ENCODE measurements at regions not wholly inside any gene's neighbourhood (a gene's known extent, or its start where the extent isn't known, plus 50 kb on each side); places are given as distances from the start of the nearest gene placed in this dataset.

DNA sequence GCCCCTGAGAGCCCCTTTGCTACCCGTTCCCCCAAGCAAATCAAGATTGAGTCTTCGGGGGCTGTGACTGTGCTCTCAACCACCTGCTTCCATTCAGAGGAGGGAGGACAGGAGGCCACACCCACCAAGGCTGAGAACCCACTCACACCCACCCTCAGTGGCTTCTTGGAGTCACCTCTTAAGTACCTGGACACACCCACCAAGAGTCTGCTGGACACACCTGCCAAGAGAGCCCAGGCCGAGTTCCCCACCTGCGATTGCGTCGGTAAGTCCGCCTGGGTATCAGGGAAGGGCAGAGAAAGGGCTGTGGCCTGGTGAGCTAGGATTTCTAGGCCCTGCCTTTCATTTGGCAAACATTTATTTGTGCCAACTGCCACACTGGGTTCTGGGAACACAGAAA, 63.4 kb downstream of the TET3 start (continued):
- TF ChIP-seq, protein P1, sequence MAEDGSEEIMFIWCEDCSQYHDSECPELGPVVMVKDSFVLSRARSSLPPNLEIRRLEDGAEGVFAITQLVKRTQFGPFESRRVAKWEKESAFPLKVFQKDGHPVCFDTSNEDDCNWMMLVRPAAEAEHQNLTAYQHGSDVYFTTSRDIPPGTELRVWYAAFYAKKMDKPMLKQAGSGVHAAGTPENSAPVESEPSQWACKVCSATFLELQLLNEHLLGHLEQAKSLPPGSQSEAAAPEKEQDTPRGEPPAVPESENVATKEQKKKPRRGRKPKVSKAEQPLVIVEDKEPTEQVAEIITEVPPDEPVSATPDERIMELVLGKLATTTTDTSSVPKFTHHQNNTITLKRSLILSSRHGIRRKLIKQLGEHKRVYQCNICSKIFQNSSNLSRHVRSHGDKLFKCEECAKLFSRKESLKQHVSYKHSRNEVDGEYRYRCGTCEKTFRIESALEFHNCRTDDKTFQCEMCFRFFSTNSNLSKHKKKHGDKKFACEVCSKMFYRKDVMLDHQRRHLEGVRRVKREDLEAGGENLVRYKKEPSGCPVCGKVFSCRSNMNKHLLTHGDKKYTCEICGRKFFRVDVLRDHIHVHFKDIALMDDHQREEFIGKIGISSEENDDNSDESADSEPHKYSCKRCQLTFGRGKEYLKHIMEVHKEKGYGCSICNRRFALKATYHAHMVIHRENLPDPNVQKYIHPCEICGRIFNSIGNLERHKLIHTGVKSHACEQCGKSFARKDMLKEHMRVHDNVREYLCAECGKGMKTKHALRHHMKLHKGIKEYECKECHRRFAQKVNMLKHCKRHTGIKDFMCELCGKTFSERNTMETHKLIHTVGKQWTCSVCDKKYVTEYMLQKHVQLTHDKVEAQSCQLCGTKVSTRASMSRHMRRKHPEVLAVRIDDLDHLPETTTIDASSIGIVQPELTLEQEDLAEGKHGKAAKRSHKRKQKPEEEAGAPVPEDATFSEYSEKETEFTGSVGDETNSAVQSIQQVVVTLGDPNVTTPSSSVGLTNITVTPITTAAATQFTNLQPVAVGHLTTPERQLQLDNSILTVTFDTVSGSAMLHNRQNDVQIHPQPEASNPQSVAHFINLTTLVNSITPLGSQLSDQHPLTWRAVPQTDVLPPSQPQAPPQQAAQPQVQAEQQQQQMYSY (CRISPR knock-in tag; IDR thresholded peaks at IDR 0.05): no peak
- TF ChIP-seq, protein P2, sequence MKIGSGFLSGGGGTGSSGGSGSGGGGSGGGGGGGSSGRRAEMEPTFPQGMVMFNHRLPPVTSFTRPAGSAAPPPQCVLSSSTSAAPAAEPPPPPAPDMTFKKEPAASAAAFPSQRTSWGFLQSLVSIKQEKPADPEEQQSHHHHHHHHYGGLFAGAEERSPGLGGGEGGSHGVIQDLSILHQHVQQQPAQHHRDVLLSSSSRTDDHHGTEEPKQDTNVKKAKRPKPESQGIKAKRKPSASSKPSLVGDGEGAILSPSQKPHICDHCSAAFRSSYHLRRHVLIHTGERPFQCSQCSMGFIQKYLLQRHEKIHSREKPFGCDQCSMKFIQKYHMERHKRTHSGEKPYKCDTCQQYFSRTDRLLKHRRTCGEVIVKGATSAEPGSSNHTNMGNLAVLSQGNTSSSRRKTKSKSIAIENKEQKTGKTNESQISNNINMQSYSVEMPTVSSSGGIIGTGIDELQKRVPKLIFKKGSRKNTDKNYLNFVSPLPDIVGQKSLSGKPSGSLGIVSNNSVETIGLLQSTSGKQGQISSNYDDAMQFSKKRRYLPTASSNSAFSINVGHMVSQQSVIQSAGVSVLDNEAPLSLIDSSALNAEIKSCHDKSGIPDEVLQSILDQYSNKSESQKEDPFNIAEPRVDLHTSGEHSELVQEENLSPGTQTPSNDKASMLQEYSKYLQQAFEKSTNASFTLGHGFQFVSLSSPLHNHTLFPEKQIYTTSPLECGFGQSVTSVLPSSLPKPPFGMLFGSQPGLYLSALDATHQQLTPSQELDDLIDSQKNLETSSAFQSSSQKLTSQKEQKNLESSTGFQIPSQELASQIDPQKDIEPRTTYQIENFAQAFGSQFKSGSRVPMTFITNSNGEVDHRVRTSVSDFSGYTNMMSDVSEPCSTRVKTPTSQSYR (CRISPR knock-in tag; IDR thresholded peaks at IDR 0.05): no peak

DNA sequence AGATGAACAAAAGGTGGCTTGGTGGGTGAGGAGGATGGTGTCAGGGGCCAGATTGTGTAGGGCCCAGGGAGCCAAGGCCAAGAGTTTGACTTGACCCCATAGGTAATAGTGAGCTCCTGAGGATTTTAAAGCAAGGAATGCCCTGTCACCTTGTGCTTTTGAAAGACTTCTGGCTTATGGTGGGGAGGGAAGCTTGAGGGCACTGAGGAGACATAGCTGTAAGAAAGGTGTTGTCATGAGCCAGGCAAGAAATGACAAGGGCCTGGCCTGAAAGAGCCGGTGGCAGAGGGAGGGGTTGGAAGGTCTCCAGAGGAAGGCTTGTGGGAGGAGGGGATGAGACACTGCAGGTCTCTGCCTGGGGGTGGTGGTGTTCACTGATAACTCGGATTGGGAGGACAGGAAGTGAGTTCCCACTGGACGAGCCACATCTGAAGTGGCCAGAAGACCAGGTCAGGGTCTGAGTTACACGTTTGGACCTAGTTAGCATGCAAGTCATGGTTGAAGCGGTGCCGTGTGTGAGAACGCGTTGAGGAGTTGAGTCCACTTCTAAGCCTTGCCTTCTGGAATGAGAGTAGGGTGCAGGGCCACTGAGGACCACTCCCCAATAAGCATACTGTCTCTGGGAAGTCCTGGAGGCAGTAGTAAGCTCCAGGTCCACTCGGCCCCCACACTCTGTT, 64.3 kb downstream of the TET3 start:
- peaks cover 3% of the 10 kb centered on the region; the same call in 1 of the 2 replicates for H3K36me3 Mint-ChIP-seq
- H3K4me1 Mint-ChIP-seq: peaks cover 20% of the 10 kb centered on the region
- no peaks in the 10 kb centered on the region for H3K27me3 Mint-ChIP-seq (ENCODE audit: low read depth)
- H3K27ac Mint-ChIP-seq: peak overlapping the region; percentile 24
- no peaks in the 10 kb centered on the region for H3K9me3 Mint-ChIP-seq
- ChIA-PET POLR2A (no interaction called here), CTCF (no interaction called here)
- no peak overlapping the region for H3K4me3 Mint-ChIP-seq
- DNase-seq (ENCODE audit: low spot score): no peak
- no peak for ATAC-seq
- no peak for TF ChIP-seq KAT7 (CRISPR knock-in tag; IDR thresholded peaks at IDR 0.05; ENCODE audit: borderline replicate concordance)
- TF ChIP-seq, protein P3, sequence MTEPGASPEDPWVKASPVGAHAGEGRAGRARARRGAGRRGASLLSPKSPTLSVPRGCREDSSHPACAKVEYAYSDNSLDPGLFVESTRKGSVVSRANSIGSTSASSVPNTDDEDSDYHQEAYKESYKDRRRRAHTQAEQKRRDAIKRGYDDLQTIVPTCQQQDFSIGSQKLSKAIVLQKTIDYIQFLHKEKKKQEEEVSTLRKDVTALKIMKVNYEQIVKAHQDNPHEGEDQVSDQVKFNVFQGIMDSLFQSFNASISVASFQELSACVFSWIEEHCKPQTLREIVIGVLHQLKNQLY (CRISPR knock-in tag; IDR thresholded peaks at IDR 0.05): no peak
- TF ChIP-seq, protein P4, sequence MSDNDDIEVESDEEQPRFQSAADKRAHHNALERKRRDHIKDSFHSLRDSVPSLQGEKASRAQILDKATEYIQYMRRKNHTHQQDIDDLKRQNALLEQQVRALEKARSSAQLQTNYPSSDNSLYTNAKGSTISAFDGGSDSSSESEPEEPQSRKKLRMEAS (CRISPR knock-in tag; IDR thresholded peaks at IDR 0.05): no peak
- no peak for TF ChIP-seq SP1 (CRISPR knock-in tag; conservative IDR thresholded peaks at IDR 0.05)
- TF ChIP-seq, protein P5, sequence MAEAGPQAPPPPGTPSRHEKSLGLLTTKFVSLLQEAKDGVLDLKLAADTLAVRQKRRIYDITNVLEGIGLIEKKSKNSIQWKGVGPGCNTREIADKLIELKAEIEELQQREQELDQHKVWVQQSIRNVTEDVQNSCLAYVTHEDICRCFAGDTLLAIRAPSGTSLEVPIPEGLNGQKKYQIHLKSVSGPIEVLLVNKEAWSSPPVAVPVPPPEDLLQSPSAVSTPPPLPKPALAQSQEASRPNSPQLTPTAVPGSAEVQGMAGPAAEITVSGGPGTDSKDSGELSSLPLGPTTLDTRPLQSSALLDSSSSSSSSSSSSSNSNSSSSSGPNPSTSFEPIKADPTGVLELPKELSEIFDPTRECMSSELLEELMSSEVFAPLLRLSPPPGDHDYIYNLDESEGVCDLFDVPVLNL (CRISPR knock-in tag; IDR thresholded peaks at IDR 0.05; ENCODE audit: borderline replicate concordance, low read depth): no peak
- no peak for TF ChIP-seq ETV6 (CRISPR knock-in tag; IDR thresholded peaks at IDR 0.05)
- TF ChIP-seq, protein P6, sequence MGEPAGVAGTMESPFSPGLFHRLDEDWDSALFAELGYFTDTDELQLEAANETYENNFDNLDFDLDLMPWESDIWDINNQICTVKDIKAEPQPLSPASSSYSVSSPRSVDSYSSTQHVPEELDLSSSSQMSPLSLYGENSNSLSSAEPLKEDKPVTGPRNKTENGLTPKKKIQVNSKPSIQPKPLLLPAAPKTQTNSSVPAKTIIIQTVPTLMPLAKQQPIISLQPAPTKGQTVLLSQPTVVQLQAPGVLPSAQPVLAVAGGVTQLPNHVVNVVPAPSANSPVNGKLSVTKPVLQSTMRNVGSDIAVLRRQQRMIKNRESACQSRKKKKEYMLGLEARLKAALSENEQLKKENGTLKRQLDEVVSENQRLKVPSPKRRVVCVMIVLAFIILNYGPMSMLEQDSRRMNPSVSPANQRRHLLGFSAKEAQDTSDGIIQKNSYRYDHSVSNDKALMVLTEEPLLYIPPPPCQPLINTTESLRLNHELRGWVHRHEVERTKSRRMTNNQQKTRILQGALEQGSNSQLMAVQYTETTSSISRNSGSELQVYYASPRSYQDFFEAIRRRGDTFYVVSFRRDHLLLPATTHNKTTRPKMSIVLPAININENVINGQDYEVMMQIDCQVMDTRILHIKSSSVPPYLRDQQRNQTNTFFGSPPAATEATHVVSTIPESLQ (CRISPR knock-in tag; IDR thresholded peaks at IDR 0.05): no peak
- no peak for TF ChIP-seq ZNF219 (CRISPR knock-in tag; IDR thresholded peaks at IDR 0.05; ENCODE audit: borderline replicate concordance)
- TF ChIP-seq, protein P7, sequence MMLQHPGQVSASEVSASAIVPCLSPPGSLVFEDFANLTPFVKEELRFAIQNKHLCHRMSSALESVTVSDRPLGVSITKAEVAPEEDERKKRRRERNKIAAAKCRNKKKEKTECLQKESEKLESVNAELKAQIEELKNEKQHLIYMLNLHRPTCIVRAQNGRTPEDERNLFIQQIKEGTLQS (CRISPR knock-in tag; conservative IDR thresholded peaks at IDR 0.05): no peak
- TF ChIP-seq, protein P8, sequence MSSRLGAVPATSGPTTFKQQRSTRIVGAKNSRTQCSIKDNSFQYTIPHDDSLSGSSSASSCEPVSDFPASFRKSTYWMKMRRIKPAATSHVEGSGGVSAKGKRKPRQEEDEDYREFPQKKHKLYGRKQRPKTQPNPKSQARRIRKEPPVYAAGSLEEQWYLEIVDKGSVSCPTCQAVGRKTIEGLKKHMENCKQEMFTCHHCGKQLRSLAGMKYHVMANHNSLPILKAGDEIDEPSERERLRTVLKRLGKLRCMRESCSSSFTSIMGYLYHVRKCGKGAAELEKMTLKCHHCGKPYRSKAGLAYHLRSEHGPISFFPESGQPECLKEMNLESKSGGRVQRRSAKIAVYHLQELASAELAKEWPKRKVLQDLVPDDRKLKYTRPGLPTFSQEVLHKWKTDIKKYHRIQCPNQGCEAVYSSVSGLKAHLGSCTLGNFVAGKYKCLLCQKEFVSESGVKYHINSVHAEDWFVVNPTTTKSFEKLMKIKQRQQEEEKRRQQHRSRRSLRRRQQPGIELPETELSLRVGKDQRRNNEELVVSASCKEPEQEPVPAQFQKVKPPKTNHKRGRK (CRISPR knock-in tag; IDR thresholded peaks at IDR 0.05; ENCODE audit: borderline replicate concordance): no peak
- TF ChIP-seq, protein P9, sequence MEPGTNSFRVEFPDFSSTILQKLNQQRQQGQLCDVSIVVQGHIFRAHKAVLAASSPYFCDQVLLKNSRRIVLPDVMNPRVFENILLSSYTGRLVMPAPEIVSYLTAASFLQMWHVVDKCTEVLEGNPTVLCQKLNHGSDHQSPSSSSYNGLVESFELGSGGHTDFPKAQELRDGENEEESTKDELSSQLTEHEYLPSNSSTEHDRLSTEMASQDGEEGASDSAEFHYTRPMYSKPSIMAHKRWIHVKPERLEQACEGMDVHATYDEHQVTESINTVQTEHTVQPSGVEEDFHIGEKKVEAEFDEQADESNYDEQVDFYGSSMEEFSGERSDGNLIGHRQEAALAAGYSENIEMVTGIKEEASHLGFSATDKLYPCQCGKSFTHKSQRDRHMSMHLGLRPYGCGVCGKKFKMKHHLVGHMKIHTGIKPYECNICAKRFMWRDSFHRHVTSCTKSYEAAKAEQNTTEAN (CRISPR knock-in tag; IDR thresholded peaks at IDR 0.05): no peak
- TF ChIP-seq, protein P10, sequence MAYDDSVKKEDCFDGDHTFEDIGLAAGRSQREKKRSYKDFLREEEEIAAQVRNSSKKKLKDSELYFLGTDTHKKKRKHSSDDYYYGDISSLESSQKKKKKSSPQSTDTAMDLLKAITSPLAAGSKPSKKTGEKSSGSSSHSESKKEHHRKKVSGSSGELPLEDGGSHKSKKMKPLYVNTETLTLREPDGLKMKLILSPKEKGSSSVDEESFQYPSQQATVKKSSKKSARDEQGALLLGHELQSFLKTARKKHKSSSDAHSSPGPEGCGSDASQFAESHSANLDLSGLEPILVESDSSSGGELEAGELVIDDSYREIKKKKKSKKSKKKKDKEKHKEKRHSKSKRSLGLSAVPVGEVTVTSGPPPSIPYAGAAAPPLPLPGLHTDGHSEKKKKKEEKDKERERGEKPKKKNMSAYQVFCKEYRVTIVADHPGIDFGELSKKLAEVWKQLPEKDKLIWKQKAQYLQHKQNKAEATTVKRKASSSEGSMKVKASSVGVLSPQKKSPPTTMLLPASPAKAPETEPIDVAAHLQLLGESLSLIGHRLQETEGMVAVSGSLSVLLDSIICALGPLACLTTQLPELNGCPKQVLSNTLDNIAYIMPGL (CRISPR knock-in tag; IDR thresholded peaks at IDR 0.05): no peak
- TF ChIP-seq JUN (CRISPR knock-in tag; IDR thresholded peaks at IDR 0.05): no peak

Measured in WTC11 (cell line).